ENCODE measurements at regions not wholly inside any gene's neighbourhood (a gene's known extent, or its start where the extent isn't known, plus 50 kb on each side); places are given as distances from the start of the nearest gene placed in this dataset.

DNA sequence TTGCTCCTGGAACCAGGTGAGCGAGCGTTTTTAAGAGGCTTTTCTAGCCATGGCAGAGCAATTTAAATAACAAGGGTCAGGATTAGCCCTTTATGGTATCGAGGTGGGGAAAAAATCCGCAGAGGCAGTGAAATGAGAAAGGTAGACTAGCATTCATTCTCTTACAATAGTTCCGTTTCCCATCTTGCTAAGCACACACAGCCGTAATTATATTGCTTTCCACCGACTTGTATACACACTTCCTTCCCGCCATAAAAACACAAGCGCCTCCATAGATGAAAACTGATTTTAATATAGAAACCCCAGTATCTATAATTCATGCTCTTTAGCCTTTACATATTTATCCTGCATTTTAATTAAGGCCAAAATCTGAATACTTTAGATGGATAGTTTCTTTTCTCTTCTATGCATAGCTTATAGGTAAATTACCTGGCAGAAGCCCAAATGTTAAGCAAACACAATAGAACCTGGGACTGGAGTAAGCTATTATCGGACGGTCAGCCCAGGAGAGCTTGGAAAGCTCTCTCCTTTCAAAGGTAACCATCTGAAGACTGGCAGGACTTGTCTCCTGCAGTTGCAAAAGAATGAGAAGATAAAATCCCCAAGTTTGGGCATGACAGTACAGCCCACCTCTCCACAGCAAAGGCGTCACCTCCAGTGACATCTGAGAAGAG lies 90.9 kb upstream of the MC3R start:
- Histone ChIP-seq H3K4me1 (ENCODE audit: insufficient read depth, low read length) (no peaks in the 10 kb centered on the region), H3K4me3 (ENCODE audit: low read length in 2 of 2) (no peak overlapping the region), H3K27ac (ENCODE audit: low read depth, low read length) (no peak overlapping the region), H3K9me3 (ENCODE audit: control insufficient read depth in 1 of 2, low read length in 2 of 2) (no peaks in the 10 kb centered on the region), H3K36me3 (ENCODE audit: insufficient read depth, low read length) (no peaks in the 10 kb centered on the region), H3K27me3 (ENCODE audit: insufficient read depth, low read length) (no peaks in the 10 kb centered on the region)
- no peak overlapping the region for H3K4me3 Mint-ChIP-seq
- no peaks in the 10 kb centered on the region for H3K36me3 Mint-ChIP-seq
- H3K9me3 Mint-ChIP-seq = peaks cover 0 to 7% (median 0%) of the 10 kb centered on the region in 8 donors
- ChIA-PET CTCF (ENCODE audit: partially characterized antibody) (no interaction called here), POLR2A (ENCODE audit: partially characterized antibody) (no interaction called here)
- H3K27me3 Mint-ChIP-seq = peaks cover 5% of the 10 kb centered on the region in 2 donors
- DNase-seq = no peak
- intact Hi-C loops (cut with micrococcal nuclease) = no loop called here
- no peaks in the 10 kb centered on the region for H3K4me1 Mint-ChIP-seq
- no peak overlapping the region for H3K27ac Mint-ChIP-seq

DNA sequence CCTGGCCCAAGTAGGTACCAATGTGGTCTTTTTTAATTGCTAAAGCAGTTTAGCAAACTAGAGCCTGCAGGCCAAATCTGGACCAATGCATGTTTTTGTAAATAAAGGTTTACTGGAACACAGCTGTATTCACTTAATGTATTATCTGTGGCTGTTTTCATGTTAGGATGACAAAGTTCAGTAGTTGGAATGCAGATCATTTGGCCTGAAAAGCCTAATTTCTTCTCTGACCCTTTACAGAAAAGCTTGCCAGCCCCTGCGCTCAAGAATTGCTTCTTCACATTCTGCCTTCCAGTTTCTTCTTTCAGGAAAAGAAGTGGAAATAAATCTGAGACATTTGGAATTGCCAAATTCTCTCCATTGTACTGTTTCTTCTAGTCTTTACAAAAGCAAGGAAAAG lies 90.0 kb upstream of the MC3R start:
- Histone ChIP-seq H3K4me3 (ENCODE audit: low read length in 2 of 2) (no peak overlapping the region), H3K36me3 (ENCODE audit: insufficient read depth, low read length) (no peaks in the 10 kb centered on the region), H3K4me1 (ENCODE audit: insufficient read depth, low read length) (no peaks in the 10 kb centered on the region), H3K27ac (ENCODE audit: low read depth, low read length) (no peak overlapping the region), H3K27me3 (ENCODE audit: insufficient read depth, low read length) (no peaks in the 10 kb centered on the region), H3K9me3 (ENCODE audit: control insufficient read depth in 1 of 2, low read length in 2 of 2) (no peaks in the 10 kb centered on the region)
- peaks cover 0 to 7% (median 0%) of the 10 kb centered on the region in 8 donors for H3K9me3 Mint-ChIP-seq
- no peak for DNase-seq
- no peak overlapping the region for H3K27ac Mint-ChIP-seq
- H3K4me1 Mint-ChIP-seq = no peaks in the 10 kb centered on the region
- H3K27me3 Mint-ChIP-seq = peaks cover 5% of the 10 kb centered on the region in 2 donors
- intact Hi-C loops (cut with micrococcal nuclease) = no loop called here
- H3K4me3 Mint-ChIP-seq = no peak overlapping the region
- no peaks in the 10 kb centered on the region for H3K36me3 Mint-ChIP-seq
- CTCF ChIA-PET (ENCODE audit: partially characterized antibody) = no interaction called here
- POLR2A ChIA-PET (ENCODE audit: partially characterized antibody) = no interaction called here

DNA sequence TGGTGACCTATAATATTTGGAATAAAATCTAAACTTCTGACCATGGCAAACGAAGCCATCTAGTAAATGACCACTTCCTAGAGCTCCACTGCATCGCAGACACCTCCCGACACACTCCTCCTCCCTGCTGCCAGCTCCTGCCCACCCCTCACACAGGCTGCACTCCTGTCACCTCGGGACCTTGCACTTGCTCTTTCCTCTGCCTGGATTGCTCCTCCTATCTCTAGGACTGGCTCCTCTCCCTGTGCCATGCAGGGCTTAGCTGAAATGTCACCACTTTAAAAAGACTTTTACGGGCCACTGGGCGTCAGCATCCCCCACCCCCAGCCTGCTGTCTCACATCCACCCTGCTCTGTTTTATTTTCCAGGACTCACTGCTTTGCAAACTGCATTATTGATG lies 87.6 kb upstream of the MC3R start:
- Histone ChIP-seq H3K4me3 (ENCODE audit: low read length in 2 of 2) (no peak overlapping the region), H3K36me3 (ENCODE audit: insufficient read depth, low read length) (no peaks in the 10 kb centered on the region), H3K27ac (ENCODE audit: low read depth, low read length) (no peak overlapping the region), H3K27me3 (ENCODE audit: insufficient read depth, low read length) (no peaks in the 10 kb centered on the region), H3K9me3 (ENCODE audit: control insufficient read depth in 1 of 2, low read length in 2 of 2) (no peaks in the 10 kb centered on the region), H3K4me1 (ENCODE audit: insufficient read depth, low read length) (no peaks in the 10 kb centered on the region)
- intact Hi-C loops (cut with micrococcal nuclease) = no loop called here
- no peak for DNase-seq
- H3K4me3 Mint-ChIP-seq = no peak overlapping the region
- ChIA-PET CTCF (ENCODE audit: partially characterized antibody) (no interaction called here), POLR2A (ENCODE audit: partially characterized antibody) (no interaction called here)
- peaks cover 2 to 5% of the 10 kb centered on the region in 2 donors for H3K27me3 Mint-ChIP-seq
- no peaks in the 10 kb centered on the region for H3K36me3 Mint-ChIP-seq
- no peaks in the 10 kb centered on the region for H3K4me1 Mint-ChIP-seq
- H3K9me3 Mint-ChIP-seq = peaks cover 0 to 5% (median under 1%) of the 10 kb centered on the region in 8 donors
- H3K27ac Mint-ChIP-seq = no peak overlapping the region

DNA sequence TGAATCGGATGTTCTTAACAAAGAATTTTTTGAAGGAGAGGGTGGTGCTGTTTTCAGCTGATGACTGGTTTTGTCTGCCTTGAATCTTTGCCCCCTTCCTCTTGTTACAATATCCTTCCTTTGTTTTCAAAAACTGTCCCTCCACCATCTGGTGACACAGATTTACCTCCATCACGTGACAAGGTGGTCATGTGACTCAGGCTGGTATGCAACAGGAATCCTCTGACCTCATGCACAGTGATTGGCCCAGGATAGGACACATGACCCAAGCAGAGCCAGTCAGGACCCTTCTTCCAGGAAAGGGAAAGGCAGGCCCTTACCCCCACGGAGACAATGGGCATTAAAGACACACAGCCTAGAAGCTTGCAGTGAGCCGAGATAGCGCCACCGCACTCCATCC lies 84.7 kb upstream of the MC3R start:
- H3K4me3 ChIP-seq (ENCODE audit: low read length in 2 of 2) = no peak overlapping the region
- H3K4me1 ChIP-seq (ENCODE audit: insufficient read depth, low read length) = no peaks in the 10 kb centered on the region
- no peaks in the 10 kb centered on the region for H3K36me3 ChIP-seq (ENCODE audit: insufficient read depth, low read length)
- no peak overlapping the region for H3K27ac ChIP-seq (ENCODE audit: low read depth, low read length)
- H3K4me1 Mint-ChIP-seq = no peaks in the 10 kb centered on the region
- H3K9me3 Mint-ChIP-seq = peaks cover 0 to 5% (median 0%) of the 10 kb centered on the region in 8 donors
- CTCF ChIA-PET (ENCODE audit: partially characterized antibody) = no interaction called here
- H3K4me3 Mint-ChIP-seq = no peak overlapping the region
- POLR2A ChIA-PET (ENCODE audit: partially characterized antibody) = no interaction called here
- intact Hi-C loops (cut with micrococcal nuclease) = no loop called here
- no peak overlapping the region for H3K27ac Mint-ChIP-seq
- DNase-seq = no peak
- no peaks in the 10 kb centered on the region for H3K36me3 Mint-ChIP-seq
- H3K27me3 Mint-ChIP-seq = peaks cover 2 to 5% of the 10 kb centered on the region in 2 donors
- no peaks in the 10 kb centered on the region for H3K9me3 ChIP-seq (ENCODE audit: control insufficient read depth in 1 of 2, low read length in 2 of 2)
- no peaks in the 10 kb centered on the region for H3K27me3 ChIP-seq (ENCODE audit: insufficient read depth, low read length)

DNA sequence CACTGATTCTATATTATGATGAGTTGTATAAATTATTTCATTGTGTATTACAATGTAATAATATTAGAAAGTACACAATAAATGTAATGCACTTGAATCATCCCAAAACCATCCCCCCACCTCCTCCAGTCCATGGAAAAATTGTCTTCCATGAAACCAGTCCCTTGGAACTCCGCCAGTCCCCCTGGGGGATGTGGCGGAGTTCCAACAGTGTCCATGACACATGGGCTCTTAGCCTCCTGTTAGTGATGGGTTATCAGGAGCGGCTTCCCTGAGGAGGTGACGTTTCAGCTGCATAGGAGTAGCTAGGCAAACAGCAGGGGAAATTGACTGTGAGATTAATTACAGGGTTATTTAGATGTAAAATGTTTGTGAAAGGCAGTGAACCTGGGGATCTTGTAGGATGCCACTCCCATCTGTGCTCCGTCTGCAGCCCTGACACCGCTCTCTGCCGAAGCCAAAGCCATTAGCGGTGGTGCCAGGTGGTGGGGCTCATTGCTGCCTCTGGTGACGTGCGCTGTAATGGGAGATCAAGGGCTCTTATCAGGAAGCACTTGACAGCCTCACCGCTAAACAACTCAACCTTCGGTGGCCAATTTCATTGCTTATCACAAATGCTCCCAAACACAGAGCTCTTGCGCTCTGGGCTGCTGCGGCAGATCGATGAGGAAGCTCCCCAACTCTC lies 81.6 kb upstream of the MC3R start:
- no peak for DNase-seq
- peaks cover 0 to 8% (median 2%) of the 10 kb centered on the region in 8 donors for H3K9me3 Mint-ChIP-seq
- H3K27me3 Mint-ChIP-seq = peaks cover 3 to 10% of the 10 kb centered on the region in 2 donors
- intact Hi-C loops (cut with micrococcal nuclease) = no loop called here
- H3K36me3 Mint-ChIP-seq = no peaks in the 10 kb centered on the region
- Histone ChIP-seq H3K4me1 (ENCODE audit: insufficient read depth, low read length) (no peaks in the 10 kb centered on the region), H3K27ac (ENCODE audit: low read depth, low read length) (no peak overlapping the region), H3K9me3 (ENCODE audit: control insufficient read depth in 1 of 2, low read length in 2 of 2) (no peaks in the 10 kb centered on the region), H3K36me3 (ENCODE audit: insufficient read depth, low read length) (no peaks in the 10 kb centered on the region), H3K4me3 (ENCODE audit: low read length in 2 of 2) (no peak overlapping the region), H3K27me3 (ENCODE audit: insufficient read depth, low read length) (no peaks in the 10 kb centered on the region)
- POLR2A ChIA-PET (ENCODE audit: partially characterized antibody) = no interaction called here
- H3K4me3 Mint-ChIP-seq = no peak overlapping the region
- H3K27ac Mint-ChIP-seq = no peak overlapping the region
- H3K4me1 Mint-ChIP-seq = no peaks in the 10 kb centered on the region
- CTCF ChIA-PET (ENCODE audit: partially characterized antibody) = no interaction called here

DNA sequence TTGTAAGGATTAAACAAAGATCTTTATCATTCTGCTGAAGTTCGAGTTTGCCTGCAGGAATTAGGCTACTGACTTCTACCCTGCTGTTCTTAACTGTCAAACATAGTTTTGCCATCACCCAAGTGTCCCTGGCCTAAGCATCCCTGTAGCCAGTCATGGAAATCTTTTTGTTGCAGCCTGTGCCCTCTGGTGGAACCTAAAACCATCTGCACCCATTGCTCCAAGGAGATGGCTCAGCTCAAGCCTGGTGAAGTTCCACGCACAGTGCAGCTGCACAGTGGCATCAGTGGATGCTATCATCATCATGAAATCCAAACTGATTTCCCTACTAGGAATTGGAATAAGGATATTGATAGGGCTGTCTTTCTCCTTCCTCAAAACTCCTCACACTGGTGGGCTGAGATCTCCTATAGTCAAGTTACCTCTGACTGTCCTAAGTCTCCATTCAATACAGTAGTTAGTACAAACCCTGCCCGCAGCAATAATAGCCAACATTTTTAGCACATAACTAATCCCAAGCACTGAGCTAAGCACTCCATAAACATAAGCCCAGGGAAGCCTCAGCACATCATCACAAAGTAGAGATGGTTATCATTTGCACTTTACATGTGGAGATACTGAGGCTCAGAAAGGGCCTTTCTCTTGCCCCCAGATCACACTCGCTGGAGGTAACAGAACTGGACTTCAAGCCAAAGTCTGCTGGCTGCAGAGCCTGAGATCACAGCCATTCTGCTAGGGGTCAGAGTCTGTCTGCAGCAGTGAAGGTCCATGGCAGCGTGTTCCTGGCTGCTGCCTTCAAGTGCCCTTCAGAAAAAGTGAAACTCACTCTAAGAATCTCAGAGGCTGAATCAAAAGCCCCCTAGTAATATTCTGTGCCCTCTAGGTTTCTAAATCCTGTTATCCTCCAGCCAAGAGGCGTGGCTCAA lies 77.2 kb upstream of the MC3R start:
- no peaks in the 10 kb centered on the region for H3K36me3 Mint-ChIP-seq

DNA sequence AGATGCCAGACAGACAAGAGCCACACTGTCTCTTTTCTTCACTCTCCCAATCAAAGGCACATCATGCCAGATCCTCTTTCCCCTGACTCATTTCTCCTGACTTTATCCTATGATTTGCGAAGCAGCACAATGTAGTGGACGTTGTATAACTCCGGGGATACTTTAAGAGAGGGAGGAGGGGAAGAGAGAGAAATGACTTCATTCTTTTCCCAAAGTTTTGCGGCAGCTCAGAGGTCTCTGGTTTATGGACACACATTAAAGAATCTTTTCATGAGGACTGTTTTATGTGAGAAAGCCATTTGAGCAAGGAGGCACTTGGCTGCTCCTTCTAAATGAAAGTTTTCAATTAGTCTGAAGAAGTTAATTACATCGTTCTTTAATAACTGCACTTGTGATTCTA lies 75.1 kb upstream of the MC3R start:
- H3K4me1 Mint-ChIP-seq = no peaks in the 10 kb centered on the region
- DNase-seq = no peak
- no peak overlapping the region for H3K4me3 Mint-ChIP-seq
- Histone ChIP-seq H3K4me3 (ENCODE audit: low read length in 2 of 2) (no peak overlapping the region), H3K9me3 (ENCODE audit: control insufficient read depth in 1 of 2, low read length in 2 of 2) (no peaks in the 10 kb centered on the region), H3K36me3 (ENCODE audit: insufficient read depth, low read length) (no peaks in the 10 kb centered on the region), H3K27me3 (ENCODE audit: insufficient read depth, low read length) (no peaks in the 10 kb centered on the region), H3K27ac (ENCODE audit: low read depth, low read length) (no peak overlapping the region), H3K4me1 (ENCODE audit: insufficient read depth, low read length) (no peaks in the 10 kb centered on the region)
- CTCF ChIA-PET (ENCODE audit: partially characterized antibody) = no interaction called here
- POLR2A ChIA-PET (ENCODE audit: partially characterized antibody) = no interaction called here
- intact Hi-C loops (cut with micrococcal nuclease) = no loop called here
- H3K27ac Mint-ChIP-seq = no peak overlapping the region
- peaks cover 3 to 6% of the 10 kb centered on the region in 2 donors for H3K27me3 Mint-ChIP-seq
- peaks cover 0 to 5% (median 3%) of the 10 kb centered on the region in 8 donors for H3K9me3 Mint-ChIP-seq
- H3K36me3 Mint-ChIP-seq = no peaks in the 10 kb centered on the region

More for the DNA sequence above, 77.2 kb upstream of the MC3R start:
- intact Hi-C loops (cut with micrococcal nuclease) = no loop called here
- ChIA-PET POLR2A (ENCODE audit: partially characterized antibody) (no interaction called here), CTCF (ENCODE audit: partially characterized antibody) (no interaction called here)
- Histone ChIP-seq H3K4me1 (ENCODE audit: insufficient read depth, low read length) (no peaks in the 10 kb centered on the region), H3K4me3 (ENCODE audit: low read length in 2 of 2) (no peak overlapping the region), H3K9me3 (ENCODE audit: control insufficient read depth in 1 of 2, low read length in 2 of 2) (no peaks in the 10 kb centered on the region), H3K27ac (ENCODE audit: low read depth, low read length) (no peak overlapping the region), H3K36me3 (ENCODE audit: insufficient read depth, low read length) (no peaks in the 10 kb centered on the region), H3K27me3 (ENCODE audit: insufficient read depth, low read length) (no peaks in the 10 kb centered on the region)
- no peak overlapping the region for H3K4me3 Mint-ChIP-seq
- no peak for DNase-seq
- H3K4me1 Mint-ChIP-seq = no peaks in the 10 kb centered on the region
- H3K9me3 Mint-ChIP-seq = peaks cover 0 to 5% (median 3%) of the 10 kb centered on the region in 8 donors
- H3K27ac Mint-ChIP-seq = no peak overlapping the region
- peaks cover 3 to 6% of the 10 kb centered on the region in 2 donors for H3K27me3 Mint-ChIP-seq
